Gastrocnemius medialis (tissue), 4 donors: ENCODE measurements at regions not wholly inside any gene's neighbourhood (a gene's known extent, or its start where the extent isn't known, plus 50 kb on each side); places are given as distances from the start of the nearest gene placed in this dataset.

Experiments
- POLR2A ChIP-seq, 2 donors: fragments of 450-650 bp; IDR thresholded peaks; one replicate each; pipeline ENCODE4 v1.6.1; 2017; ENCODE audit warnings: antibody characterized with exemption in 2 of 2, mild to moderate bottlenecking in 2 of 2, moderate library complexity in 2 of 2
- TF ChIP-seq, protein P1 (sequence below), 5 experiments: fragments of 450-650 bp in 3 of 5; fragments of 200-600 bp in 2 of 5; sonication (generic) in 2 of 5; IDR thresholded peaks in 4 of 5; conservative IDR thresholded peaks in 1 of 5; 1 replicate in 4 of 5; 2 replicates in 1 of 5; pipeline ENCODE4 v1.5.1; 2016 to 2019; ENCODE audit warnings: antibody characterized with exemption in 5 of 5, mild to moderate bottlenecking in 3 of 5, moderate library complexity in 3 of 5

DNA sequence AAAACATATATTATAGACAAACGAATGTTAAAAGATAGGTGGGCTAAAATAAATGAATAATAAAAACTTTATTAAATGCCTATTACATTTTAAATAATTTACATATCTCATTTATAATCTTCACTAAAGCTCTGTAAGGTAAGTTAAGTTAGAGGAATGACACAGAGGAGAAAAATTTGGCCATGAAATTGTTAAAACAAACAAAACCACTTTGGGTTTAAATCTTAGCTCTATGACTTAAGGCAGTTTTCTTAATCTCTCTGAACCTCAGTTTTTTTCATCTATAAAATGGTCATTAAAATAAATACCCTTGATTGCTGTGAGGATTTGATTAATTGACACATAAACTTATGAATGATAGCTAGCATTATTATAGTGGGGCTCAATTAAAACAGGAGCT, 404.8 kb upstream of the ATP11B start:
- TF ChIP-seq, protein P1, sequence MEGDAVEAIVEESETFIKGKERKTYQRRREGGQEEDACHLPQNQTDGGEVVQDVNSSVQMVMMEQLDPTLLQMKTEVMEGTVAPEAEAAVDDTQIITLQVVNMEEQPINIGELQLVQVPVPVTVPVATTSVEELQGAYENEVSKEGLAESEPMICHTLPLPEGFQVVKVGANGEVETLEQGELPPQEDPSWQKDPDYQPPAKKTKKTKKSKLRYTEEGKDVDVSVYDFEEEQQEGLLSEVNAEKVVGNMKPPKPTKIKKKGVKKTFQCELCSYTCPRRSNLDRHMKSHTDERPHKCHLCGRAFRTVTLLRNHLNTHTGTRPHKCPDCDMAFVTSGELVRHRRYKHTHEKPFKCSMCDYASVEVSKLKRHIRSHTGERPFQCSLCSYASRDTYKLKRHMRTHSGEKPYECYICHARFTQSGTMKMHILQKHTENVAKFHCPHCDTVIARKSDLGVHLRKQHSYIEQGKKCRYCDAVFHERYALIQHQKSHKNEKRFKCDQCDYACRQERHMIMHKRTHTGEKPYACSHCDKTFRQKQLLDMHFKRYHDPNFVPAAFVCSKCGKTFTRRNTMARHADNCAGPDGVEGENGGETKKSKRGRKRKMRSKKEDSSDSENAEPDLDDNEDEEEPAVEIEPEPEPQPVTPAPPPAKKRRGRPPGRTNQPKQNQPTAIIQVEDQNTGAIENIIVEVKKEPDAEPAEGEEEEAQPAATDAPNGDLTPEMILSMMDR (IDR thresholded peaks at IDR 0.05 in 4 of 5, conservative IDR thresholded peaks at IDR 0.05 in 1 of 5) = no peak
- no peak for TF ChIP-seq POLR2A (IDR thresholded peaks at IDR 0.05)
